Progenitor cell of endocrine pancreas (in vitro differentiated cells): ENCODE measurements at regions not wholly inside any gene's neighbourhood (a gene's known extent, or its start where the extent isn't known, plus 50 kb on each side); places are given as distances from the start of the nearest gene placed in this dataset.

Source experiments
- DNase-seq: peaks from one replicate; pipeline ENCODE4 v3.0.0; 2021; ENCODE audit warnings: low spot score; ENCODE audit not compliant: unreplicated experiment
- H3K27ac Mint-ChIP-seq: 2 replicates; pipeline ENCODE4 v1.8.0; 2021; ENCODE audit warnings: mild to moderate bottlenecking, moderate library complexity, mixed read lengths
- H3K27me3 Mint-ChIP-seq: 2 replicates; pipeline ENCODE4 v1.8.0; 2021; ENCODE audit warnings: mixed read lengths
- H3K36me3 Mint-ChIP-seq: 2 replicates; pipeline ENCODE4 v1.8.0; 2022; ENCODE audit warnings: mixed read lengths; ENCODE audit not compliant: insufficient read depth
- H3K4me1 Mint-ChIP-seq: 2 replicates; pipeline ENCODE4 v1.8.0; 2021; ENCODE audit warnings: low read depth, mixed read lengths
- H3K4me3 Mint-ChIP-seq: 2 replicates; pipeline ENCODE4 v1.8.0; 2021; ENCODE audit warnings: low read depth, mild to moderate bottlenecking, moderate library complexity, mixed read lengths
- H3K9me3 Mint-ChIP-seq: 2 replicates; pipeline ENCODE4 v1.8.0; 2021; ENCODE audit warnings: low read depth, mixed read lengths
- CTCF ChIP-seq: fragments of 200-600 bp; sonication (generic); IDR thresholded peaks from one replicate; pipeline ENCODE4 v1.5.0; 2021; ENCODE audit warnings: antibody characterized with exemption, mild to moderate bottlenecking; ENCODE audit not compliant: unreplicated experiment

- H3K4me1 Mint-ChIP-seq, result no peaks in the 10 kb centered on the region
- peaks cover 2% of the 10 kb centered on the region for H3K9me3 Mint-ChIP-seq
- no peak overlapping the region for H3K27ac Mint-ChIP-seq
- no peak for DNase-seq
- no peak for TF ChIP-seq CTCF
- no peak overlapping the region for H3K4me3 Mint-ChIP-seq
- no peaks in the 10 kb centered on the region for H3K36me3 Mint-ChIP-seq
- peaks cover 3% of the 10 kb centered on the region for H3K27me3 Mint-ChIP-seq
These were observed 1143.4 kb downstream of the CNTNAP5 start for GRCh38 chr2:125168442-125168841.

GRCh38 chr2:125169022-125169763, 1144.1 kb downstream of the CNTNAP5 start:
- no peak for DNase-seq
- Mint-ChIP-seq H3K4me3 (no peak overlapping the region), H3K4me1 (no peaks in the 10 kb centered on the region), H3K27ac (no peak overlapping the region), H3K36me3 (no peaks in the 10 kb centered on the region), H3K9me3 (peaks cover 6% of the 10 kb centered on the region), H3K27me3 (peaks cover 3% of the 10 kb centered on the region)
- no peak for TF ChIP-seq CTCF

- Mint-ChIP-seq H3K4me1 (peaks cover under 1% of the 10 kb centered on the region), H3K27me3 (peaks cover 3% of the 10 kb centered on the region), H3K27ac (no peak overlapping the region), H3K9me3 (peaks cover 9% of the 10 kb centered on the region), H3K4me3 (no peak overlapping the region), H3K36me3 (no peaks in the 10 kb centered on the region)
- DNase-seq, result no peak
- TF ChIP-seq CTCF, result no peak
These were observed 1144.7 kb downstream of the CNTNAP5 start for GRCh38 chr2:125169764-125170146.

- no peaks in the 10 kb centered on the region for H3K36me3 Mint-ChIP-seq
- no peak overlapping the region for H3K4me3 Mint-ChIP-seq
- H3K27me3 Mint-ChIP-seq, result peaks cover 3% of the 10 kb centered on the region
- no peak overlapping the region for H3K27ac Mint-ChIP-seq
- H3K9me3 Mint-ChIP-seq, result peaks cover 9% of the 10 kb centered on the region
- peaks cover 6% of the 10 kb centered on the region for H3K4me1 Mint-ChIP-seq
- DNase-seq, result no peak
- TF ChIP-seq CTCF, result no peak
These were observed 1147.1 kb downstream of the CNTNAP5 start for GRCh38 chr2:125172181-125172580.

- no peak overlapping the region for H3K4me3 Mint-ChIP-seq
- H3K4me1 Mint-ChIP-seq, result peaks cover 8% of the 10 kb centered on the region
- H3K27me3 Mint-ChIP-seq, result no peaks in the 10 kb centered on the region
- TF ChIP-seq CTCF, result no peak
- H3K27ac Mint-ChIP-seq, result no peak overlapping the region
- no peaks in the 10 kb centered on the region for H3K36me3 Mint-ChIP-seq
- peaks cover 9% of the 10 kb centered on the region for H3K9me3 Mint-ChIP-seq
- DNase-seq, result no peak
These were observed 1150.3 kb downstream of the CNTNAP5 start for GRCh38 chr2:125175415-125175814.
